Panc1 (cell line): ENCODE measurements at regions not wholly inside any gene's neighbourhood (a gene's known extent, or its start where the extent isn't known, plus 50 kb on each side); places are given as distances from the start of the nearest gene placed in this dataset.

Experiments used
- ATAC-seq: fragments of 200-7000 bp; cut with Tn5 transposase; 2 replicates; pipeline ENCODE4 v1.9.1; 2020; ENCODE audit warnings: mild to moderate bottlenecking, moderate library complexity
- BruUV-seq: library from RNA; stranded (reverse); fragments of 400-500 nt; replicated peaks from 2 replicates; lab custom pipeline; 2021; lab: Mats Ljungman, UMichigan
- CTCF ChIA-PET: fragments of 300-600 bp; sonication (Branson Sonifier 250); formaldehyde crosslinking; loops from one replicate; lab custom pipeline; 2022; ENCODE audit warnings: antibody characterized with exemption; lab: Charles Lee
- POLR2A ChIA-PET: fragments of 300-600 bp; sonication (Branson Sonifier 250); formaldehyde crosslinking; loops from one replicate; lab custom pipeline; 2022; ENCODE audit warnings: antibody characterized with exemption; lab: Charles Lee
- DNase-seq: peaks from one replicate; pipeline ENCODE4 v3.0.0-alpha.2; 2010; ENCODE audit warnings: low read depth, low spot score
- H3K27ac ChIP-seq: 2 replicates; pipeline ENCODE4 v1.5.1; 2011; ENCODE audit warnings: mild to moderate bottlenecking, low read length, inconsistent platforms
- H3K27me3 ChIP-seq: fragments of 200-500 bp; sonication (Bioruptor generic); 2 replicates; pipeline ENCODE4 v1.6.0; 2014; ENCODE audit warnings: low read length, inconsistent platforms; ENCODE audit not compliant: control insufficient read depth, insufficient read depth
- H3K36me3 ChIP-seq: fragments of 200-500 bp; sonication (Bioruptor generic); 2 replicates; pipeline ENCODE4 v1.5.1; 2014; ENCODE audit warnings: inconsistent platforms, mild to moderate bottlenecking, low read length, moderate library complexity; ENCODE audit not compliant: control insufficient read depth, insufficient read depth
- H3K4me1 ChIP-seq: 2 replicates; pipeline ENCODE4 v1.5.1; 2011; ENCODE audit warnings: inconsistent platforms, mild to moderate bottlenecking, low read length, moderate library complexity; ENCODE audit not compliant: control insufficient read depth, insufficient read depth
- H3K4me3 ChIP-seq, 2 experiments: 2 replicates each; pipeline ENCODE4 v1.5.1; 2011 to 2012; ENCODE audit warnings: low read depth in 2 of 2, low read length in 2 of 2, mild to moderate bottlenecking in 2 of 2, inconsistent platforms in 1 of 2, moderate library complexity in 1 of 2
- H3K9me3 ChIP-seq: fragments of 200-500 bp; sonication (Bioruptor generic); 2 replicates; pipeline ENCODE4 v1.5.1; 2014; ENCODE audit warnings: low read depth, mild to moderate bottlenecking, inconsistent platforms, low read length, moderate library complexity; ENCODE audit not compliant: control insufficient read depth, insufficient read depth
- CTCF ChIP-seq: fragments of 450-650 bp; IDR thresholded peaks from 2 replicates; pipeline ENCODE4 v1.5.1; 2017; ENCODE audit warnings: mild to moderate bottlenecking
- POLR2AphosphoS5 ChIP-seq: IDR thresholded peaks from 2 replicates; pipeline ENCODE4 v1.6.1; 2012; ENCODE audit warnings: mild to moderate bottlenecking, low read depth, low read length, moderate library complexity
- REST ChIP-seq, 2 experiments: IDR thresholded peaks; 2 replicates each; pipeline ENCODE4 v1.6.1; 2011 to 2012; ENCODE audit warnings: low read depth in 2 of 2, control low read depth in 1 of 2, low read length in 1 of 2, mild to moderate bottlenecking in 1 of 2, moderate library complexity in 1 of 2; ENCODE audit not compliant: insufficient read depth in 1 of 2
- SIN3A ChIP-seq: IDR thresholded peaks from 2 replicates; pipeline ENCODE4 v1.6.1; 2012; ENCODE audit warnings: low read depth, mild to moderate bottlenecking, low read length, moderate library complexity, borderline replicate concordance; ENCODE audit not compliant: insufficient read depth
- TCF7L2 ChIP-seq: IDR thresholded peaks from 2 replicates; pipeline ENCODE4 v1.6.1; 2011; ENCODE audit warnings: mild to moderate bottlenecking, low read depth, low read length, inconsistent platforms
- in situ Hi-C: cut with HindIII; loops from 2 replicates; pipeline ENCODE4 v1.10.0; 2016; ENCODE audit warnings: low sequenced_read_pairs, low pct_unique_long_range_greater_than_20kb
- intact Hi-C: fragments of 100-400 bp; cut with micrococcal nuclease; formaldehyde crosslinking; loops from one replicate; pipeline ENCODE4 v1.10.0; 2022; ENCODE audit not compliant: unreplicated experiment

GRCh38 chr16:25370541-25370940 is 112.9 kb upstream of the ZKSCAN2 start:
- Histone ChIP-seq H3K36me3 (no peaks in the 10 kb centered on the region), H3K27me3 (peaks cover 3% of the 10 kb centered on the region; the same call in 1 of the 2 replicates), H3K9me3 (no peaks in the 10 kb centered on the region), H3K27ac (no peak overlapping the region), H3K4me1 (no peaks in the 10 kb centered on the region), H3K4me3 (no peak overlapping the region)
- ATAC-seq: no peak
- ChIA-PET CTCF (no interaction called here), POLR2A (interaction anchor here (0.7 kb wide), 1 partner anchor 360 kb away, joined by 4 read pairs; no protein-coding TSS in a partner anchor)
- in situ Hi-C loops: no loop called here
- intact Hi-C loops: no loop called here
- no TSS peak for BruUV-seq
- DNase-seq: no peak
- TF ChIP-seq POLR2AphosphoS5 (no peak), REST (IDR thresholded peaks at IDR 0.05; ENCODE audit: insufficient read depth in 1 of 2, low read depth in 2 of 2, low read length in 1 of 2) (no peak), SIN3A (no peak)

- Histone ChIP-seq H3K36me3 (no peaks in the 10 kb centered on the region), H3K4me3 (no peak overlapping the region), H3K27ac (no peak overlapping the region), H3K27me3 (peaks cover 4% of the 10 kb centered on the region; the same call in 1 of the 2 replicates), H3K9me3 (no peaks in the 10 kb centered on the region), H3K4me1 (no peaks in the 10 kb centered on the region)
- ChIA-PET POLR2A (no interaction called here), CTCF (interaction anchor here (0.6 kb wide), 1 partner anchor 11 kb away, joined by 3 read pairs; no protein-coding TSS in a partner anchor)
- TF ChIP-seq REST (IDR thresholded peaks at IDR 0.05; ENCODE audit: insufficient read depth in 1 of 2, low read depth in 2 of 2, low read length in 1 of 2) (no peak), CTCF (no peak), TCF7L2 (no peak), POLR2AphosphoS5 (no peak), SIN3A (no peak)
- BruUV-seq: no TSS peak
- ATAC-seq (no peak), DNase-seq (no peak)
- intact Hi-C loops: no loop called here
- in situ Hi-C loops: no loop called here
These were observed 110.3 kb upstream of the ZKSCAN2 start for GRCh38 chr16:25367773-25368524.
